ENCODE measurements at regions not wholly inside any gene's neighbourhood (a gene's known extent, or its start where the extent isn't known, plus 50 kb on each side); places are given as distances from the start of the nearest gene placed in this dataset.

DNA sequence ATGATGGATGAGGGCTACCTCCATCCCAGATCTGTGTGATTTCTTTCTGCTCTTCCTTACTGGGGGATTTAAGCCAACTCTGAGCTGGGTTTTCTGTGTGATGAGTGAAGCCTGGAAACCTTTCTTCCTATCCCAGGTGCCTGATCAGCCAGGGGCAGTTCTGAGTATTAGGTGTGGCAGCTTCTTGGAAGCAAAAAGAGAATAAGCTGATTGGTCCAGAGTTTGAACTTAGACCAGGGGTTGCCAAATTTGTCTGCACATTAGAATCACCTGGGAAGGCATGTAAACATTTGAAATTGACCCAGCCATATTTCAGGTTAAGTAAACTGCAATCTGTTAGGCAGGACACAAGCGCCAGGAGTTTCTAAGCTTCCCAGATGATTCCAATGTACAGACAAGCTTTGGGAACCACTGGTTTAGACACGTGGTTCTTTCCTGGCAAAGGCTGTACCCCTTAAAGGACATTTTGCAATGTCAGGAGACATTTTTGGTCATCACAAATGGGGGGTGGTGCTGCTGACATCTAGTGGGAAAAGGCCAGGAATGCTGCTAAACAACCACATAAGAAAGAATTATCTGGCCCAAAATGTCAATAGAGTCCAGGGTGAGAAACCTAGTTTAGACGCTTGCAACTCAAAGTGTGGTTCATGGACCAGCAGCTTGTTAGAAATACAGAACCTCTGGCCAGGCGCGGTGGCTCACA is 160.5 kb upstream of the GHITM start:
- intact Hi-C loops (cut with DNase I) = no loop called here
- Histone ChIP-seq H3K9ac (ENCODE audit: low read length in 3 of 3) (no peak overlapping the region), H3K4me1 (ENCODE audit: control insufficient read depth in 2 of 3, insufficient read depth in 2 of 3, low read depth in 1 of 3, low read length in 3 of 3) (no peaks in the 10 kb centered on the region), H3K36me3 (ENCODE audit: control insufficient read depth in 2 of 3, insufficient read depth in 3 of 3, low read length in 3 of 3) (no peaks in the 10 kb centered on the region), H3K27me3 (ENCODE audit: control insufficient read depth, insufficient read depth, low read length) (no peaks in the 10 kb centered on the region), H3K9me3 (ENCODE audit: control insufficient read depth in 2 of 3, insufficient read depth in 1 of 3, low read length in 3 of 3) (no peaks in the 10 kb centered on the region), H3K27ac (ENCODE audit: low read depth in 2 of 2, low read length in 2 of 2) (no peak overlapping the region), H3K4me3 (ENCODE audit: low read length in 3 of 3) (no peak overlapping the region)
- TF ChIP-seq CTCF (IDR thresholded peaks at IDR 0.05; ENCODE audit: borderline replicate concordance, extremely low read depth, insufficient read depth) = no peak
- no peak for FAIRE-seq
- DNase-seq = no peak

DNA sequence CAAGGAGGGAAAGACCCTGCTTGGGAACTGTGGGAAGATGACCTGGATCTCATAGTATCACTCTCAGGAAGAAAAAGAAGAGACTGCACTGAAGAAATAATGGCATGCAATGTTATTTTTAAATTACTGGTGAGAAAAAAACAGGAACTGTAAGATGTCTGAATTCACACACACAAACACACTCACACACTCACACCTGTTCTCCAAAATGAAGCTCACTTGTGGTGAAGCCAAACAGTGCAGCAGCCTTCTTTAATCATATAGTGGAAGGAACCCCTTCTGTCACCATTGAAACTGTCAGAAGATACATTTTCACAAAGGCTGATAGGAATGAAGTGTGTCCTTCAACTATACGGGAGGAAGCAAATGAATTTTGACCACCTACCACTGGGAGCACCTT is 156.5 kb upstream of the GHITM start:
- Histone ChIP-seq H3K4me1 (ENCODE audit: control insufficient read depth in 2 of 3, insufficient read depth in 2 of 3, low read depth in 1 of 3, low read length in 3 of 3) (no peaks in the 10 kb centered on the region), H3K27me3 (ENCODE audit: control insufficient read depth, insufficient read depth, low read length) (no peaks in the 10 kb centered on the region), H3K4me3 (ENCODE audit: low read length in 3 of 3) (no peak overlapping the region), H3K9me3 (ENCODE audit: control insufficient read depth in 2 of 3, insufficient read depth in 1 of 3, low read length in 3 of 3) (no peaks in the 10 kb centered on the region), H3K27ac (ENCODE audit: low read depth in 2 of 2, low read length in 2 of 2) (no peak overlapping the region), H3K36me3 (ENCODE audit: control insufficient read depth in 2 of 3, insufficient read depth in 3 of 3, low read length in 3 of 3) (no peaks in the 10 kb centered on the region), H3K9ac (ENCODE audit: low read length in 3 of 3) (no peak overlapping the region)
- TF ChIP-seq CTCF (IDR thresholded peaks at IDR 0.05; ENCODE audit: borderline replicate concordance, extremely low read depth, insufficient read depth) = no peak
- DNase-seq = no peak
- intact Hi-C loops (cut with DNase I) = no loop called here
- no peak for FAIRE-seq

DNA sequence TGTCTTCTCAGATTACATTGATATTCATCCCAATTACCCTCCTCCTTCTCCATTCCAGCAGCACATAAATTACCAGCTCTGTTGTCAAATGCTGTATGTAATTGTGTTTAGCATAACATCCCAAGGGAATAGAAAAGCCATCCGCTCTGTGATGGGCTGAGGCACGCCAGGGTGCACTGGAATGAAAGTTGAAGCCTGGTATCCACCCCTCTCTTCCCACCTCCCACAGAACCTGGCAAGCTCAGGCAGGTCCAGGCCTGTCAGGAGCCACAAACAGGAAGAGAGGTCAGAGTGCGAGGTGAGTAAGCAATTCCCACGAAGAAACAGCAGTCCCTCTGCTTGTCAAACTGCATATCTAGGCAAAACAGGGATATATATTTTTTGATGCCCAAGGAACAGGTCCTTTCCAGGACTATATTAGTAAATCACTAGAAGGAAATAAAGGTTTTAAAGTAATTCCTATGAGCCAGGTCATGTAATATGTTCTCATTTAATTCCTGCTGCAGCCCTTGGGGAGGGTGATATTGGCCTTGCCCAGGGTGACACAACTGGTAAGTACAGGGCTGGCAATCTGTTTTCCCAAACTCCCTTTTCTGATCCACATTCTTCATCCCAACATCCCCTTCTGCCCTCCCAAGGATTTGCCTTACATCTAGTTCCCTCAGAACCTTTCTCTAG is 155.6 kb upstream of the GHITM start:
- Histone ChIP-seq H3K27ac (ENCODE audit: low read depth in 2 of 2, low read length in 2 of 2) (no peak overlapping the region), H3K9me3 (ENCODE audit: control insufficient read depth in 2 of 3, insufficient read depth in 1 of 3, low read length in 3 of 3) (no peaks in the 10 kb centered on the region), H3K4me3 (ENCODE audit: low read length in 3 of 3) (no peak overlapping the region), H3K4me1 (ENCODE audit: control insufficient read depth in 2 of 3, insufficient read depth in 2 of 3, low read depth in 1 of 3, low read length in 3 of 3) (no peaks in the 10 kb centered on the region), H3K27me3 (ENCODE audit: control insufficient read depth, insufficient read depth, low read length) (no peaks in the 10 kb centered on the region), H3K9ac (ENCODE audit: low read length in 3 of 3) (no peak overlapping the region), H3K36me3 (ENCODE audit: control insufficient read depth in 2 of 3, insufficient read depth in 3 of 3, low read length in 3 of 3) (no peaks in the 10 kb centered on the region)
- peak in 4 of 5 donors; percentile 61 to 78 (median 70) for DNase-seq
- intact Hi-C loops (cut with DNase I) = no loop called here
- no peak for TF ChIP-seq CTCF (IDR thresholded peaks at IDR 0.05; ENCODE audit: borderline replicate concordance, extremely low read depth, insufficient read depth)
- no peak for FAIRE-seq
